ENCODE measurements at regions not wholly inside any gene's neighbourhood (a gene's known extent, or its start where the extent isn't known, plus 50 kb on each side); places are given as distances from the start of the nearest gene placed in this dataset.

- no peak for DNase-seq
These were observed 617.6 kb downstream of the TLR4 start for GRCh38 chr9:118321788-118322187.

GRCh38 chr9:118324706-118325105 lies 620.5 kb downstream of the TLR4 start:
- no peak for DNase-seq

DNA sequence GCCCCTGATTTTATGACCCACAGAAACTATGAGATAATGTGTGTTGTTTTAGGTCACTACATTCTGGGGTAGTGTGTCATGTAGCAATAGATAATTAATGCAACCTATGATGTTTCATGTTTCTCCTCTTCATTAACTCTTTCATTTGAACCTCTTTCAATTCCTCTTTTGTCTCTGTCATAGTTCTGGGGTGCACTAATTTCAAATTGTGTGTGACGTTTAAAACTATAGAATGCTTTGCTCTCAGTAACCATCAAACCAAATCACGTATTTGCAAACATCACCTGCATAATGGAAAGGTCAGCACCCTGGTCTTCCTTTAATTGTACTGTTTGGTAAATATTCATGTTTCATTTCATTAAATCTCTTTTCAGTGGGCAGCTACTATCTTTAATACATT lies 621.6 kb downstream of the TLR4 start:
- DNase-seq, result no peak

DNA sequence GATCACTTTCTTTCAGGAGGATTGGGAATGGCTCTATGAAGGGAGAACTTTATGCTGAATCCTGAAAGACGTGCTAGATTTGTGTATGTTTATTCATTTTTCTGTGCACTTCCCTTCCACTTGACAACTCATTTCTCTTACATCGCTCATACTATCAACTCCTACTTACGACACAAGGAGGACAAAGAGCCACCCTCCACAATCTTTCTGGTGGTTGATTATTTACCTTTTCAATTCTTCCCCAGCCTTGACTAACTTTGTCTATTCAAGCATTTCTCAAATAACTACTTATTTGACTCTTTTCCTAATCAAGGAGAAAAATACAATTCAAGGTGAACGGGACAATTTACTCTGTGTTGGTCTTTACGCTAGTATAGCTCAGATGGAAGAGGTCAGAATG lies 622.1 kb downstream of the TLR4 start:
- DNase-seq, result no peak

- no peak for DNase-seq
These were observed 626.2 kb downstream of the TLR4 start for GRCh38 chr9:118330191-118330986.

- no peak for DNase-seq
These were observed 627.4 kb downstream of the TLR4 start for GRCh38 chr9:118331622-118332045.

GRCh38 chr9:118336250-118336942 lies 632.2 kb downstream of the TLR4 start:
- no peak for DNase-seq

DNA sequence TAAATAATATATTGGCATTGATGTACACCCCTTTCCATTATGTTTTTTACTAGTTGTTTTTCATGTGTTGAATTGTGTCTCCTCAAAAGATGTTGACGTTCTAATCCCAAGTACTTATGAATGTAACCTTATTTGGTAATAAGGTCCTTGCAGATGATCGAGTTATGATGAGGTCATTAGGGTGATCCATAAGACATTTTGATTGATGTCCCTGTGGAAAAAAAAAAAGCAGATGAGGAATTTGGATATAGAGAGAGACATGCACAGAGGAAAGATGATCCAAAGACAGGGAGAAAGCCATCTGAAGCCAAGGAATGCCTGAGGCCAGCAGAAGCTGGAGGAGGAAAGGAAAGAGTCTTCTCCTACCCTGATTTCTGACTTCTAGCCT lies 632.7 kb downstream of the TLR4 start:
- DNase-seq, result no peak

DNA sequence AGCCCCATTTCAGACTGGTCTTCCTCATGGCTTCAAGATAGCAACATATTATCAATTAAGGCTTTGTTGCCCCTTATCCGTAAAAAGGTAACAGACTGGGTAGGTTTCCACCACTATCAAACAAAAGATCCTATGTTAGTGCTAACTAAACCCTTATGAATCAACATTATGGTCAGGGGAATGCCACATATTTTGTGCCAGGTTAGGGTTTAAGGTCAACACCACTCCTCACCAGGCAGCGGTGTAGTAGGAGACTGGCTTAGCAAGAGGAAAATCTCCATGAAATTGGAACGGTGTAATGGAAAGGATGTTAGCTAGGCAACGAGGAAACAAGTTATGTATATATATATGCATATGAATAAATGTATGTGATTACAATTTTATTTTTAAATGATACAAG lies 655.8 kb downstream of the TLR4 start:
- DNase-seq, result no peak

GRCh38 chr9:118362123-118362522 lies 657.9 kb downstream of the TLR4 start:
- no peak for DNase-seq

DNA sequence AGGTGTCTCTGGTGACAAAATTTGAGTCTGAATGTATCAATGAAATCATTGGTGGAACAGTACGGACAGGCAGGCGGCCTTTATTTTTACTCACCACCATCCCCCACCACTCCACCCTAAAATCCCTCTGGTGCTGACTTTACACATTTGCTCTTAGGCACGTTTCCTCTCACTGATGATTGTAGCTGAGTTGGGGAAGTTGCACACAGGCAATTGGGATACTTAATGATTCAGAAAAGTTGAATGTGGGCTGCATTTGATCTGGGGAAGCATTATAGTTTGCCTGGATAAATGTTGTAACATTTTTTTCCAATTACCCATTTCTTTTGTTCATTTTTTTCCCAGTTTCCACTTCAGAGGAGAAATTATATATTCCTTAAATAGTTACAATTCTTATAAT lies 658.4 kb downstream of the TLR4 start:
- no peak for DNase-seq

- DNase-seq, result no peak
These were observed 660.3 kb downstream of the TLR4 start for GRCh38 chr9:118364266-118365106.

DNA sequence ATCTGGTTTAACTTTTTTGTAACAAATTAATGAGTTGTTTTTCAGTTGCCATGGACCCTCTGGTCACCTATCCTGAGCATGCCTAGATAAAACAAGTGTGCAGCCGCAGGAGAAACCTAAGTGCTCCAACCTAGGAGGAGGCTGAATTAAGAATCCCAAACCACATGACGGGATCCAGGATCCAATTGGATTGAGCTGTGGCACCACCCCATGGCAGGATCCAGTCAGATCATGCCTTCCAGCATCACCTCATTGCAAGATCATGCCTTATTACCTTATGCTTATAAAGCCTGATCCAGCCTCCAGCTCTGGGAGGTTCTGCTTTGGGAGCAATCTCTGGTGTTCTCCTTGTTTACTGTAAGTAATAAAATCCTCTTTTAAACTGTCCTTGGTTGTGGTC lies 662.0 kb downstream of the TLR4 start:
- no peak for DNase-seq

- no peak for DNase-seq
These were observed 663.2 kb downstream of the TLR4 start for GRCh38 chr9:118367383-118367782.

GRCh38 chr9:118384531-118385100 lies 680.4 kb downstream of the TLR4 start:
- no peak for DNase-seq

DNA sequence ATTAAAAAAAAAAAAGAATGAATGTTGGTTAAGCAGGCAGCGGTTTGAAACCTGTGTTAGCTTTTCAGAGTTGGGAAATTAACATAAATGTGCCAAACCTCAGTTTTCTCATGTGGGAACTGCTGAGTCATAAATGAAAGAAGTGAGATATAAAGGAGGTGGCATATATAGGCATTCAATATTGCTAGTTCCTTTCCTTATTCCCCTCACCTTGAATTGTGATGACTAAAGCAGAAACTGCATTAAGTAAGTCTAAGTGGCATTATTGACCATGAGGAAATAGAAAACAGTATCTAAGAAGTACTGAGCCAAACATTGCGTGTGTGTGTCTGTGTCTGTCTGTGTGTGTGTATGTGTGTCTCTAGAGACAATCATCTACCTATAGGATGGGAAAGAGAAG lies 691.2 kb downstream of the TLR4 start:
- DNase-seq, result no peak

- no peak for DNase-seq
These were observed 697.3 kb downstream of the TLR4 start for GRCh38 chr9:118401546-118401945.

GRCh38 chr9:118414676-118415075 lies 710.5 kb downstream of the TLR4 start:
- DNase-seq, result no peak

GRCh38 chr9:118418887-118419565 lies 714.8 kb downstream of the TLR4 start:
- DNase-seq, result no peak

DNA sequence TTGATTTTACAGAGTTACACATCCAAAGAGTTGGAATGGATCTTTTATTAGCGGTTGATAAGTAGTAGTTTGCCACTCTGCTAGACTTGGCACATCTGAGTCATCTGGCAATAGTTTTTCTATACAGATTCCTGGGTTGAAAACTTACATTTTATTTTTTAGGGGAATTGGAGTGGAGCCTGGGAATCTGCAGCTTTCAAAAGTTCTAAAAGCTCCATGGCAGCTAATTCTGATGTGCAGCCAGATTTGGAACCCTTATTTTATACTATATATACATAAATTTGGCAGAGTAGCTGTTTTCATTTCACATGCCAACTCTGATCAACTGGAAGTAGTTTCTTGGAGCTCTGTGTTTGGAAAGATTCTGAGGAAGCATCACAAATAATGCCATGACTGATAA lies 715.5 kb downstream of the TLR4 start:
- no peak for DNase-seq

DNA sequence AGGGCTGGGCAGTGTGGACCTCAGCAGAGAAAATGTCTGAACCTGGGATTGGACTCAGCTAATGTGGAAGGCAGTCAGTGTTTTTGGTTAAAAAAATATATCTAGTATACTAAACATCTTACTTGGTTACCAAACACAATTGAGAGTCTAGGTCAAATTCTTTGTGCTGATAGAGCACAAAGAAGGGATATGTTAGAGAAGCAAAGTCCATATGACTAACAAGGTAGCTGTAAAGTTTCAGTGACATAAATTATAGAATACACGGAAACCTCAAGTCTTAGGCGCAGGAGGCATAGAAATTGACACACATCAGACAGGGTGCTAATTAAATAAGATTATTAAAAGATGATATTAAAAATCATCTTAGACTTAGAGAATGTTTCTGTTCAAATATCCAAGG lies 718.3 kb downstream of the TLR4 start:
- DNase-seq, result no peak

DNA sequence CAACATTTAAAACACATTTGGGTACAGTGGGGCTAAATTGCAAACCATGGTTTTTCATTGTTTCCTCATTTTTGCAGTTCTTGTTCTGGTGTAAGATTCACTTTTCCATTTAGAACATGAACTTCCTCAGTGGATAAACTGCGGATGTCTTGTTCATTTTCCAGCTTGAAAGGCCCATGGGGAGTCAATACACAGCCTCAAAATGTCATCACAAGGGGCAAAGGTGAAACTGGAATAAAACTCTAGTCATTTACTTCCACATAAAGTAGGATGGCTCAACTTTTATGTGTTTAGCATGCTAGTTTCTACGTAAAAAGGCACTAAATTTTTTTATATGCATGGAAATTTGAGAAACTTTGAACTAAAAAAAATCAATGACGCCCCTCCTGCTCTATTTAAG lies 718.8 kb downstream of the TLR4 start:
- no peak for DNase-seq

DNA sequence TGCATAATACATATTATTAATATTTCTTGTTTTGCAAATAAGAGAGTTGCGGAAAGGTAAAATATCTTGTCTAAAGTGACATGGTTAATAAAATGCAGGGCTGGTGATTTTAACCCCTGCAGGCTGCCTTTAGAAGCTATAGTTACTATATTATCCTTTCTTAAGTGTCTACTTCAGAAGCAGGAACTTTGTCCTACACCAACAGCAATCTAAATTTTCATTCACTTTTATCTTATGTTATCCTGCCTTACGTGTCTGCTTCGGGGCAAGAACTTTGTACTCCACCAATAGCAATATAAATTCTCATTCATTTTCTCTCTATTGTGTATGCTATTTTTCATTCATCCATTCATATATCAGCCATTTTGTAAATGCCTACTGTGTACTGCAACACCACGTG lies 719.5 kb downstream of the TLR4 start:
- DNase-seq, result no peak

All from stimulated activated CD8-positive, alpha-beta memory T cell treated with anti-CD3 and anti-CD28 coated beads, Interleukin-4, amount 100 ng/mL, for 48 hours (primary cell).